HepG2 (cell line): ENCODE measurements at regions not wholly inside any gene's neighbourhood (a gene's known extent, or its start where the extent isn't known, plus 50 kb on each side); places are given as distances from the start of the nearest gene placed in this dataset.

Source experiments
- ATAC-seq: fragments of 200-7000 bp; cut with Tn5 transposase; 3 replicates; pipeline ENCODE4 v1.9.1; 2020; ENCODE audit warnings: mild to moderate bottlenecking, moderate library complexity
- BruUV-seq: library from RNA; stranded (reverse); fragments of 400-500 nt; replicated peaks from 2 replicates; lab custom pipeline; 2021; lab: Mats Ljungman, UMichigan
- CTCF ChIA-PET: fragments of 300-600 bp; formaldehyde crosslinking; extraction: SDS; loops from one replicate; lab custom pipeline; 2021; ENCODE audit warnings: low total read pairs, inconsistent platforms, low intra/inter-chr PET ratio; lab: Yijun Ruan, JAX
- POLR2A ChIA-PET: fragments of 350-600 bp; sonication (Branson Sonifier 250); formaldehyde crosslinking; loops from one replicate; lab custom pipeline; 2020; ENCODE audit warnings: antibody characterized with exemption, inconsistent platforms; lab: Yijun Ruan, JAX
- DNase-seq: peaks from one replicate; pipeline ENCODE4 v3.0.0-alpha.2; 2015; ENCODE audit warnings: low spot score
- FAIRE-seq: peaks from 3 replicates; lab custom pipeline; 2011; peaks lifted over from hg19 to GRCh38; lab: Jason Lieb, UNC
- H2AFZ ChIP-seq: one replicate; pipeline ENCODE4 v1.6.1; 2011; ENCODE audit warnings: low read length, inconsistent platforms
- H3K27ac ChIP-seq: fragments of 300-600 bp; 3 replicates; pipeline ENCODE4 v1.8.0; 2011; ENCODE audit warnings: mixed run types, mild to moderate bottlenecking, mixed read lengths, low read length, inconsistent platforms; ENCODE audit not compliant: insufficient read depth; ENCODE audit errors: extremely low read length
- H3K27me3 ChIP-seq, 2 experiments: fragments of 200-600 bp in 1 of 2; 2 replicates in 1 of 2; 3 replicates in 1 of 2; pipeline versions ENCODE4 v1.6.0 to v1.8.0; 2011; ENCODE audit warnings: low read length in 2 of 2, mild to moderate bottlenecking in 2 of 2, moderate library complexity in 2 of 2, inconsistent platforms in 1 of 2; ENCODE audit not compliant: insufficient read depth in 2 of 2, control insufficient read depth in 1 of 2
- H3K36me3 ChIP-seq, 2 experiments: fragments of 200-600 bp in 1 of 2; replicated peaks in 1 of 2; 2 replicates in 1 of 2; 3 replicates in 1 of 2; pipeline versions ENCODE4 v1.5.1 to v1.8.0; 2011; ENCODE audit warnings: low read length in 2 of 2, inconsistent platforms in 1 of 2; ENCODE audit not compliant: insufficient read depth in 2 of 2, control insufficient read depth in 1 of 2
- H3K4me1 ChIP-seq: 2 replicates; pipeline ENCODE4 v1.5.1; 2012; ENCODE audit warnings: low read length, inconsistent platforms; ENCODE audit not compliant: insufficient read depth
- H3K4me2 ChIP-seq: 2 replicates; pipeline ENCODE4 v1.6.0; 2011; ENCODE audit warnings: low read depth, low read length, inconsistent platforms
- H3K4me3 ChIP-seq, 3 experiments: fragments of 200-600 bp in 1 of 3; sonication (generic), shearing (Covaris generic) in 1 of 3; replicated peaks in 1 of 3; 2 replicates each; pipeline ENCODE4 v1.5.1; 2011 to 2016; ENCODE audit warnings: low read length in 3 of 3, inconsistent platforms in 2 of 3, low read depth in 2 of 3, mild to moderate bottlenecking in 2 of 3, control low read depth in 1 of 3, mixed read lengths in 1 of 3; ENCODE audit not compliant: insufficient read depth in 1 of 3
- H3K79me2 ChIP-seq: one replicate; pipeline ENCODE4 v1.6.1; 2011; ENCODE audit warnings: low read length, inconsistent platforms; ENCODE audit not compliant: insufficient read depth
- H3K9ac ChIP-seq: 2 replicates; pipeline ENCODE4 v1.6.0; 2011; ENCODE audit warnings: mild to moderate bottlenecking, low read depth, low read length, inconsistent platforms; ENCODE audit not compliant: insufficient read depth
- H3K9me3 ChIP-seq: 2 replicates; pipeline ENCODE4 v1.5.1; 2012; ENCODE audit warnings: mild to moderate bottlenecking, low read length
- H4K20me1 ChIP-seq: 2 replicates; pipeline ENCODE4 v1.6.0; 2011; ENCODE audit warnings: inconsistent platforms, mild to moderate bottlenecking, low read length, moderate library complexity; ENCODE audit not compliant: insufficient read depth
- AHDC1 ChIP-seq: sonication (generic); formaldehyde crosslinking; IDR thresholded peaks from 2 replicates; pipeline ENCODE4 v1.5.1; 2020; ENCODE audit warnings: mild to moderate bottlenecking, missing genetic modification reagents, borderline replicate concordance
- ARNTL ChIP-seq: sonication (generic); formaldehyde crosslinking; IDR thresholded peaks from 2 replicates; pipeline ENCODE4 v1.4.0; 2020; ENCODE audit warnings: mild to moderate bottlenecking, missing genetic modification reagents
- ELK4 ChIP-seq: sonication (generic); formaldehyde crosslinking; IDR thresholded peaks from 2 replicates; pipeline ENCODE4 v1.9.0; 2021; ENCODE audit warnings: missing genetic modification reagents, borderline replicate concordance
- ESRRA ChIP-seq: sonication (generic); formaldehyde crosslinking; IDR thresholded peaks from 2 replicates; pipeline ENCODE4 v1.5.1; 2020; ENCODE audit warnings: mild to moderate bottlenecking, low read depth, missing genetic modification reagents
- FUBP1 ChIP-seq: sonication (generic); formaldehyde crosslinking; IDR thresholded peaks from 2 replicates; pipeline ENCODE4 v1.5.1; 2020; ENCODE audit warnings: missing genetic modification reagents, mild to moderate bottlenecking, borderline replicate concordance
- GZF1 ChIP-seq: sonication (generic); formaldehyde crosslinking; IDR thresholded peaks from 2 replicates; pipeline ENCODE4 v1.5.1; 2020; ENCODE audit warnings: mild to moderate bottlenecking, missing genetic modification reagents
- TEAD3 ChIP-seq: optimal IDR thresholded peaks from 2 replicates; pipeline ENCODE3; 2016; ENCODE audit warnings: borderline replicate concordance
- YEATS2 ChIP-seq: sonication (generic); formaldehyde crosslinking; IDR thresholded peaks from 2 replicates; pipeline ENCODE4 v1.4.0; 2020; ENCODE audit warnings: missing genetic modification reagents, borderline replicate concordance
- ZNF207 ChIP-seq: fragments of 450-650 bp; IDR thresholded peaks from 2 replicates; pipeline ENCODE4 v1.6.1; 2016; ENCODE audit warnings: antibody characterized with exemption, borderline replicate concordance
- ZNF781 ChIP-seq: sonication (generic); formaldehyde crosslinking; IDR thresholded peaks from 2 replicates; pipeline ENCODE4 v1.5.1; 2020; ENCODE audit warnings: borderline replicate concordance, mild to moderate bottlenecking, missing genetic modification reagents; ENCODE audit errors: not compliant biosample characterization
- WGBS: methylation state at CpG from one replicate; pipeline ENCODE4 v1.1.6; 2017; ENCODE audit warnings: low lambda C conversion rate; 5-methylcytosine and 5-hydroxymethylcytosine counted together
- in situ Hi-C: cut with HindIII; loops from 2 replicates; pipeline ENCODE4 v1.10.0; 2017; ENCODE audit warnings: low pct_unique_long_range_greater_than_20kb; ENCODE audit not compliant: extremely low pct_ligation_motif_present
- intact Hi-C: fragments of 100-400 bp; cut with micrococcal nuclease; formaldehyde crosslinking; loops from one replicate; pipeline ENCODE4 v1.10.0; 2022; ENCODE audit not compliant: unreplicated experiment

GRCh38 chr3:86208772-86209171, 782.2 kb downstream of the VGLL3 start:
- CTCF ChIA-PET, result no interaction called here
- BruUV-seq, result no TSS peak
- DNase-seq, result no peak
- H3K27ac ChIP-seq, result no peak overlapping the region
- FAIRE-seq, result no peak
- no peak overlapping the region for H2AFZ ChIP-seq
- no peaks in the 10 kb centered on the region for H3K27me3 ChIP-seq
- in situ Hi-C loops (no loop called here), intact Hi-C loops (no loop called here)
- WGBS, result 41% methylated on average over 1 of the region's 1 CpG
- no peak overlapping the region for H3K9ac ChIP-seq
- H4K20me1 ChIP-seq, result no peaks in the 10 kb centered on the region
- POLR2A ChIA-PET, result no interaction called here
- no peak for ATAC-seq
- H3K4me3 ChIP-seq, result no peak overlapping the region
- H3K79me2 ChIP-seq, result no peaks in the 10 kb centered on the region
- H3K36me3 ChIP-seq, result no peaks in the 10 kb centered on the region
- H3K4me1 ChIP-seq, result no peaks in the 10 kb centered on the region
- no peak overlapping the region for H3K4me2 ChIP-seq
- H3K9me3 ChIP-seq, result no peaks in the 10 kb centered on the region
- TF ChIP-seq AHDC1 (CRISPR knock-in tag), result no peak

- Histone ChIP-seq H3K4me2 (no peak overlapping the region), H3K4me3 (no peak overlapping the region), H3K9ac (no peak overlapping the region), H3K27me3 (no peaks in the 10 kb centered on the region), H3K79me2 (no peaks in the 10 kb centered on the region), H3K9me3 (no peaks in the 10 kb centered on the region), H2AFZ (no peak overlapping the region), H3K36me3 (no peaks in the 10 kb centered on the region), H3K27ac (no peak overlapping the region), H4K20me1 (no peaks in the 10 kb centered on the region; the same call in 1 of the 2 replicates), H3K4me1 (no peaks in the 10 kb centered on the region)
- FAIRE-seq, result no peak
- POLR2A ChIA-PET, result no interaction called here
- CTCF ChIA-PET, result no interaction called here
- WGBS, result 6% methylated on average over 2 of the region's 2 CpGs
- no peak for ATAC-seq
- intact Hi-C loops (no loop called here), in situ Hi-C loops (no loop called here)
- BruUV-seq, result no TSS peak
- DNase-seq, result no peak
- TF ChIP-seq FUBP1 (CRISPR knock-in tag), result no peak
- TF ChIP-seq ZNF207, result no peak
- TF ChIP-seq ARNTL (CRISPR knock-in tag), result no peak
- no peak for TF ChIP-seq ESRRA (CRISPR knock-in tag)
- TF ChIP-seq ELK4, result no peak
- no peak for TF ChIP-seq GZF1
- no peak for TF ChIP-seq ZNF781 (CRISPR knock-in tag)
- TF ChIP-seq TEAD3, result no peak
- TF ChIP-seq YEATS2 (CRISPR knock-in tag), result no peak
Observed at GRCh38 chr3:86182606-86183005, 808.3 kb downstream of the VGLL3 start.
